HepG2 (cell line): ENCODE measurements at regions not wholly inside any gene's neighbourhood (a gene's known extent, or its start where the extent isn't known, plus 50 kb on each side); places are given as distances from the start of the nearest gene placed in this dataset.

Experiments used
- ATAC-seq: fragments of 200-7000 bp; cut with Tn5 transposase; 3 replicates; pipeline ENCODE4 v1.9.1; 2020; ENCODE audit warnings: mild to moderate bottlenecking, moderate library complexity
- BruUV-seq: library from RNA; stranded (reverse); fragments of 400-500 nt; replicated peaks from 2 replicates; lab custom pipeline; 2021; lab: Mats Ljungman, UMichigan
- CTCF ChIA-PET: fragments of 300-600 bp; formaldehyde crosslinking; extraction: SDS; loops from one replicate; lab custom pipeline; 2021; ENCODE audit warnings: low total read pairs, inconsistent platforms, low intra/inter-chr PET ratio; lab: Yijun Ruan, JAX
- POLR2A ChIA-PET: fragments of 350-600 bp; sonication (Branson Sonifier 250); formaldehyde crosslinking; loops from one replicate; lab custom pipeline; 2020; ENCODE audit warnings: antibody characterized with exemption, inconsistent platforms; lab: Yijun Ruan, JAX
- DNase-seq: peaks from one replicate; pipeline ENCODE4 v3.0.0-alpha.2; 2015; ENCODE audit warnings: low spot score
- FAIRE-seq: peaks from 3 replicates; lab custom pipeline; 2011; peaks lifted over from hg19 to GRCh38; lab: Jason Lieb, UNC
- H2AFZ ChIP-seq: one replicate; pipeline ENCODE4 v1.6.1; 2011; ENCODE audit warnings: low read length, inconsistent platforms
- H3K27ac ChIP-seq: fragments of 300-600 bp; 3 replicates; pipeline ENCODE4 v1.8.0; 2011; ENCODE audit warnings: mixed run types, mild to moderate bottlenecking, mixed read lengths, low read length, inconsistent platforms; ENCODE audit not compliant: insufficient read depth; ENCODE audit errors: extremely low read length
- H3K27me3 ChIP-seq, 2 experiments: fragments of 200-600 bp in 1 of 2; 2 replicates in 1 of 2; 3 replicates in 1 of 2; pipeline versions ENCODE4 v1.6.0 to v1.8.0; 2011; ENCODE audit warnings: low read length in 2 of 2, mild to moderate bottlenecking in 2 of 2, moderate library complexity in 2 of 2, inconsistent platforms in 1 of 2; ENCODE audit not compliant: insufficient read depth in 2 of 2, control insufficient read depth in 1 of 2
- H3K36me3 ChIP-seq, 2 experiments: fragments of 200-600 bp in 1 of 2; replicated peaks in 1 of 2; 2 replicates in 1 of 2; 3 replicates in 1 of 2; pipeline versions ENCODE4 v1.5.1 to v1.8.0; 2011; ENCODE audit warnings: low read length in 2 of 2, inconsistent platforms in 1 of 2; ENCODE audit not compliant: insufficient read depth in 2 of 2, control insufficient read depth in 1 of 2
- H3K4me1 ChIP-seq: 2 replicates; pipeline ENCODE4 v1.5.1; 2012; ENCODE audit warnings: low read length, inconsistent platforms; ENCODE audit not compliant: insufficient read depth
- H3K4me2 ChIP-seq: 2 replicates; pipeline ENCODE4 v1.6.0; 2011; ENCODE audit warnings: low read depth, low read length, inconsistent platforms
- H3K4me3 ChIP-seq, 3 experiments: fragments of 200-600 bp in 1 of 3; sonication (generic), shearing (Covaris generic) in 1 of 3; replicated peaks in 1 of 3; 2 replicates each; pipeline ENCODE4 v1.5.1; 2011 to 2016; ENCODE audit warnings: low read length in 3 of 3, inconsistent platforms in 2 of 3, low read depth in 2 of 3, mild to moderate bottlenecking in 2 of 3, control low read depth in 1 of 3, mixed read lengths in 1 of 3; ENCODE audit not compliant: insufficient read depth in 1 of 3
- H3K79me2 ChIP-seq: one replicate; pipeline ENCODE4 v1.6.1; 2011; ENCODE audit warnings: low read length, inconsistent platforms; ENCODE audit not compliant: insufficient read depth
- H3K9ac ChIP-seq: 2 replicates; pipeline ENCODE4 v1.6.0; 2011; ENCODE audit warnings: mild to moderate bottlenecking, low read depth, low read length, inconsistent platforms; ENCODE audit not compliant: insufficient read depth
- H3K9me3 ChIP-seq: 2 replicates; pipeline ENCODE4 v1.5.1; 2012; ENCODE audit warnings: mild to moderate bottlenecking, low read length
- H4K20me1 ChIP-seq: 2 replicates; pipeline ENCODE4 v1.6.0; 2011; ENCODE audit warnings: inconsistent platforms, mild to moderate bottlenecking, low read length, moderate library complexity; ENCODE audit not compliant: insufficient read depth
- CBFB ChIP-seq: sonication (generic); formaldehyde crosslinking; IDR thresholded peaks from 2 replicates; pipeline ENCODE4 v1.4.0; 2020; ENCODE audit warnings: missing genetic modification reagents
- RARA ChIP-seq: IDR thresholded peaks from 2 replicates; pipeline ENCODE4 v1.6.1; 2016; ENCODE audit warnings: missing genetic modification reagents, missing compliant biosample characterization
- SALL2 ChIP-seq: sonication (generic); formaldehyde crosslinking; IDR thresholded peaks from 2 replicates; pipeline ENCODE4 v1.8.1; 2023; ENCODE audit warnings: mild to moderate bottlenecking, missing genetic modification reagents, inconsistent platforms
- SPEN ChIP-seq: sonication (generic); formaldehyde crosslinking; IDR thresholded peaks from 2 replicates; pipeline ENCODE4 v1.5.1; 2020; ENCODE audit warnings: low read depth, mild to moderate bottlenecking, missing genetic modification reagents
- ZBTB1 ChIP-seq: sonication (generic); formaldehyde crosslinking; IDR thresholded peaks from 2 replicates; pipeline ENCODE4 v1.4.0; 2020; ENCODE audit warnings: missing genetic modification reagents, borderline replicate concordance
- ZFP36L1 ChIP-seq: sonication (generic); formaldehyde crosslinking; IDR thresholded peaks from 2 replicates; pipeline ENCODE4 v1.8.0; 2022; ENCODE audit warnings: mild to moderate bottlenecking, missing genetic modification reagents, moderate library complexity
- ZNF550 ChIP-seq: sonication (generic); formaldehyde crosslinking; IDR thresholded peaks from 2 replicates; pipeline ENCODE4 v1.4.0; 2020; ENCODE audit warnings: mild to moderate bottlenecking, missing genetic modification reagents, borderline replicate concordance
- ZNF557 ChIP-seq: sonication (generic); formaldehyde crosslinking; IDR thresholded peaks from 2 replicates; pipeline ENCODE4 v1.4.0; 2020; ENCODE audit warnings: missing genetic modification reagents
- ZNF619 ChIP-seq: sonication (generic); formaldehyde crosslinking; IDR thresholded peaks from 2 replicates; pipeline ENCODE4 v1.4.0; 2020; ENCODE audit warnings: mild to moderate bottlenecking, missing genetic modification reagents
- ZNF839 ChIP-seq: sonication (generic); formaldehyde crosslinking; IDR thresholded peaks from 2 replicates; pipeline ENCODE4 v1.4.0; 2020; ENCODE audit warnings: missing genetic modification reagents, mild to moderate bottlenecking, borderline replicate concordance
- WGBS: methylation state at CpG from one replicate; pipeline ENCODE4 v1.1.6; 2017; ENCODE audit warnings: low lambda C conversion rate; 5-methylcytosine and 5-hydroxymethylcytosine counted together
- in situ Hi-C: cut with HindIII; loops from 2 replicates; pipeline ENCODE4 v1.10.0; 2017; ENCODE audit warnings: low pct_unique_long_range_greater_than_20kb; ENCODE audit not compliant: extremely low pct_ligation_motif_present
- intact Hi-C: fragments of 100-400 bp; cut with micrococcal nuclease; formaldehyde crosslinking; loops from one replicate; pipeline ENCODE4 v1.10.0; 2022; ENCODE audit not compliant: unreplicated experiment
- TF ChIP-seq, protein P1 (sequence below): sonication (generic); formaldehyde crosslinking; IDR thresholded peaks from 2 replicates; pipeline ENCODE4 v1.9.0; 2022; ENCODE audit warnings: missing genetic modification reagents, mild to moderate bottlenecking, borderline replicate concordance
- TF ChIP-seq, protein P2 (sequence below): sonication (generic); formaldehyde crosslinking; IDR thresholded peaks from 2 replicates; pipeline ENCODE4 v1.5.0; 2020; ENCODE audit warnings: missing genetic modification reagents
- TF ChIP-seq, protein P3 (sequence below): IDR thresholded peaks from 2 replicates; pipeline ENCODE4 v1.6.1; 2018; ENCODE audit warnings: missing genetic modification reagents
- TF ChIP-seq, protein P4 (sequence below): sonication (generic); IDR thresholded peaks from 2 replicates; pipeline ENCODE4 v1.6.1; 2016; ENCODE audit warnings: low read depth, borderline replicate concordance
- TF ChIP-seq, protein P5 (sequence below): sonication (generic); formaldehyde crosslinking; IDR thresholded peaks from 2 replicates; pipeline ENCODE4 v1.4.0; 2020; ENCODE audit warnings: missing genetic modification reagents
- TF ChIP-seq, protein P6 (sequence below): sonication (generic); formaldehyde crosslinking; IDR thresholded peaks from 2 replicates; pipeline ENCODE4 v1.5.0; 2020; ENCODE audit warnings: mild to moderate bottlenecking, missing genetic modification reagents, borderline replicate concordance

DNA sequence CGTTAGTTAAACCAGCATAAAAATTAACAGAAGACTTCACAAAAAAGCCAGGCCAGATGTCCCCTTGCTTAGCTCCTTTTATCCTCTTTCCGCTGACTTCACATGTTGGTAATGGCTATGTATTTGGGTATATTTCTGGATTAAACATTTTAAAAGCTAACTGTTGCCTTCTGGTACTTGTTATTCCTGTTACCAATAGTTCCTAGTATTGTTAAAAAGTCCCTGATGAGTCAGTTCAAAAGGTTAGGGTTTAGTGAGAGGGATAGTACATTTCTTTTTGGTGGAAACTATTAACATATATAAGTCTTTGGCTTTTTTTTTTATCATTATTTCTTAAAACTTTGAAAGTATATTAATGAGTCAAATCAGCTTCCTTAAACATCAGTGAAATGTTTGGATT lies 103.2 kb upstream of the ELL2 start:
- no TSS peak for BruUV-seq
- Histone ChIP-seq H3K36me3 (no peaks in the 10 kb centered on the region), H3K27me3 (no peaks in the 10 kb centered on the region), H2AFZ (no peak overlapping the region), H3K4me2 (no peak overlapping the region), H3K9me3 (no peaks in the 10 kb centered on the region), H4K20me1 (no peaks in the 10 kb centered on the region), H3K27ac (no peak overlapping the region), H3K79me2 (no peaks in the 10 kb centered on the region), H3K4me3 (no peak overlapping the region), H3K9ac (no peak overlapping the region), H3K4me1 (peaks cover 24% of the 10 kb centered on the region)
- intact Hi-C loops: no loop called here
- in situ Hi-C loops: no loop called here
- DNase-seq (no peak), FAIRE-seq (no peak), ATAC-seq (no peak)
- POLR2A ChIA-PET: no interaction called here
- TF ChIP-seq RARA (CRISPR knock-in tag) (no peak), SALL2 (CRISPR knock-in tag) (no peak), ZBTB1 (CRISPR knock-in tag) (no peak), ZFP36L1 (no peak), SPEN (CRISPR knock-in tag) (no peak), ZNF550 (CRISPR knock-in tag) (no peak), CBFB (CRISPR knock-in tag) (no peak), ZNF839 (CRISPR knock-in tag) (no peak), ZNF619 (CRISPR knock-in tag) (no peak), ZNF557 (CRISPR knock-in tag) (no peak)
- TF ChIP-seq, protein P1, sequence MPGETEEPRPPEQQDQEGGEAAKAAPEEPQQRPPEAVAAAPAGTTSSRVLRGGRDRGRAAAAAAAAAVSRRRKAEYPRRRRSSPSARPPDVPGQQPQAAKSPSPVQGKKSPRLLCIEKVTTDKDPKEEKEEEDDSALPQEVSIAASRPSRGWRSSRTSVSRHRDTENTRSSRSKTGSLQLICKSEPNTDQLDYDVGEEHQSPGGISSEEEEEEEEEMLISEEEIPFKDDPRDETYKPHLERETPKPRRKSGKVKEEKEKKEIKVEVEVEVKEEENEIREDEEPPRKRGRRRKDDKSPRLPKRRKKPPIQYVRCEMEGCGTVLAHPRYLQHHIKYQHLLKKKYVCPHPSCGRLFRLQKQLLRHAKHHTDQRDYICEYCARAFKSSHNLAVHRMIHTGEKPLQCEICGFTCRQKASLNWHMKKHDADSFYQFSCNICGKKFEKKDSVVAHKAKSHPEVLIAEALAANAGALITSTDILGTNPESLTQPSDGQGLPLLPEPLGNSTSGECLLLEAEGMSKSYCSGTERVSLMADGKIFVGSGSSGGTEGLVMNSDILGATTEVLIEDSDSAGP (CRISPR knock-in tag): no peak
- TF ChIP-seq, protein P2, sequence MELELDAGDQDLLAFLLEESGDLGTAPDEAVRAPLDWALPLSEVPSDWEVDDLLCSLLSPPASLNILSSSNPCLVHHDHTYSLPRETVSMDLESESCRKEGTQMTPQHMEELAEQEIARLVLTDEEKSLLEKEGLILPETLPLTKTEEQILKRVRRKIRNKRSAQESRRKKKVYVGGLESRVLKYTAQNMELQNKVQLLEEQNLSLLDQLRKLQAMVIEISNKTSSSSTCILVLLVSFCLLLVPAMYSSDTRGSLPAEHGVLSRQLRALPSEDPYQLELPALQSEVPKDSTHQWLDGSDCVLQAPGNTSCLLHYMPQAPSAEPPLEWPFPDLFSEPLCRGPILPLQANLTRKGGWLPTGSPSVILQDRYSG: no peak
- TF ChIP-seq, protein P3, sequence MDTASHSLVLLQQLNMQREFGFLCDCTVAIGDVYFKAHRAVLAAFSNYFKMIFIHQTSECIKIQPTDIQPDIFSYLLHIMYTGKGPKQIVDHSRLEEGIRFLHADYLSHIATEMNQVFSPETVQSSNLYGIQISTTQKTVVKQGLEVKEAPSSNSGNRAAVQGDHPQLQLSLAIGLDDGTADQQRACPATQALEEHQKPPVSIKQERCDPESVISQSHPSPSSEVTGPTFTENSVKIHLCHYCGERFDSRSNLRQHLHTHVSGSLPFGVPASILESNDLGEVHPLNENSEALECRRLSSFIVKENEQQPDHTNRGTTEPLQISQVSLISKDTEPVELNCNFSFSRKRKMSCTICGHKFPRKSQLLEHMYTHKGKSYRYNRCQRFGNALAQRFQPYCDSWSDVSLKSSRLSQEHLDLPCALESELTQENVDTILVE (CRISPR knock-in tag): no peak
- TF ChIP-seq, protein P4, sequence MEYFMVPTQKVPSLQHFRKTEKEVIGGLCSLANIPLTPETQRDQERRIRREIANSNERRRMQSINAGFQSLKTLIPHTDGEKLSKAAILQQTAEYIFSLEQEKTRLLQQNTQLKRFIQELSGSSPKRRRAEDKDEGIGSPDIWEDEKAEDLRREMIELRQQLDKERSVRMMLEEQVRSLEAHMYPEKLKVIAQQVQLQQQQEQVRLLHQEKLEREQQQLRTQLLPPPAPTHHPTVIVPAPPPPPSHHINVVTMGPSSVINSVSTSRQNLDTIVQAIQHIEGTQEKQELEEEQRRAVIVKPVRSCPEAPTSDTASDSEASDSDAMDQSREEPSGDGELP: no peak
- TF ChIP-seq, protein P5, sequence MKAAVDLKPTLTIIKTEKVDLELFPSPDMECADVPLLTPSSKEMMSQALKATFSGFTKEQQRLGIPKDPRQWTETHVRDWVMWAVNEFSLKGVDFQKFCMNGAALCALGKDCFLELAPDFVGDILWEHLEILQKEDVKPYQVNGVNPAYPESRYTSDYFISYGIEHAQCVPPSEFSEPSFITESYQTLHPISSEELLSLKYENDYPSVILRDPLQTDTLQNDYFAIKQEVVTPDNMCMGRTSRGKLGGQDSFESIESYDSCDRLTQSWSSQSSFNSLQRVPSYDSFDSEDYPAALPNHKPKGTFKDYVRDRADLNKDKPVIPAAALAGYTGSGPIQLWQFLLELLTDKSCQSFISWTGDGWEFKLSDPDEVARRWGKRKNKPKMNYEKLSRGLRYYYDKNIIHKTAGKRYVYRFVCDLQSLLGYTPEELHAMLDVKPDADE (CRISPR knock-in tag): no peak
- TF ChIP-seq, protein P6, sequence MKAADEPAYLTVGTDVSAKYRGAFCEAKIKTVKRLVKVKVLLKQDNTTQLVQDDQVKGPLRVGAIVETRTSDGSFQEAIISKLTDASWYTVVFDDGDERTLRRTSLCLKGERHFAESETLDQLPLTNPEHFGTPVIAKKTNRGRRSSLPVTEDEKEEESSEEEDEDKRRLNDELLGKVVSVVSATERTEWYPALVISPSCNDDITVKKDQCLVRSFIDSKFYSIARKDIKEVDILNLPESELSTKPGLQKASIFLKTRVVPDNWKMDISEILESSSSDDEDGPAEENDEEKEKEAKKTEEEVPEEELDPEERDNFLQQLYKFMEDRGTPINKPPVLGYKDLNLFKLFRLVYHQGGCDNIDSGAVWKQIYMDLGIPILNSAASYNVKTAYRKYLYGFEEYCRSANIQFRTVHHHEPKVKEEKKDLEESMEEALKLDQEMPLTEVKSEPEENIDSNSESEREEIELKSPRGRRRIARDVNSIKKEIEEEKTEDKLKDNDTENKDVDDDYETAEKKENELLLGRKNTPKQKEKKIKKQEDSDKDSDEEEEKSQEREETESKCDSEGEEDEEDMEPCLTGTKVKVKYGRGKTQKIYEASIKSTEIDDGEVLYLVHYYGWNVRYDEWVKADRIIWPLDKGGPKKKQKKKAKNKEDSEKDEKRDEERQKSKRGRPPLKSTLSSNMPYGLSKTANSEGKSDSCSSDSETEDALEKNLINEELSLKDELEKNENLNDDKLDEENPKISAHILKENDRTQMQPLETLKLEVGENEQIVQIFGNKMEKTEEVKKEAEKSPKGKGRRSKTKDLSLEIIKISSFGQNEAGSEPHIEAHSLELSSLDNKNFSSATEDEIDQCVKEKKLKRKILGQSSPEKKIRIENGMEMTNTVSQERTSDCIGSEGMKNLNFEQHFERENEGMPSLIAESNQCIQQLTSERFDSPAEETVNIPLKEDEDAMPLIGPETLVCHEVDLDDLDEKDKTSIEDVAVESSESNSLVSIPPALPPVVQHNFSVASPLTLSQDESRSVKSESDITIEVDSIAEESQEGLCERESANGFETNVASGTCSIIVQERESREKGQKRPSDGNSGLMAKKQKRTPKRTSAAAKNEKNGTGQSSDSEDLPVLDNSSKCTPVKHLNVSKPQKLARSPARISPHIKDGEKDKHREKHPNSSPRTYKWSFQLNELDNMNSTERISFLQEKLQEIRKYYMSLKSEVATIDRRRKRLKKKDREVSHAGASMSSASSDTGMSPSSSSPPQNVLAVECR: no peak
- CTCF ChIA-PET: no interaction called here
- WGBS: 94% methylated on average over 2 of the region's 2 CpGs
